H9 (cell line): ENCODE measurements at regions not wholly inside any gene's neighbourhood (a gene's known extent, or its start where the extent isn't known, plus 50 kb on each side); places are given as distances from the start of the nearest gene placed in this dataset.

Experiments used
- DNase-seq: peaks from one replicate; pipeline ENCODE4 v3.0.0-alpha.2; 2017
- H2AFZ ChIP-seq: one replicate; pipeline ENCODE4 v1.6.1; 2013; ENCODE audit warnings: mild to moderate bottlenecking, low read length, control low read depth, moderate library complexity
- H2AK5ac ChIP-seq: 2 replicates; pipeline ENCODE4 v1.6.1; 2013; ENCODE audit warnings: low read length, control low read depth, mixed read lengths; ENCODE audit not compliant: insufficient read length
- H2BK120ac ChIP-seq: one replicate; pipeline ENCODE4 v1.6.1; 2013; ENCODE audit warnings: low read depth, mild to moderate bottlenecking, low read length, control low read depth, inconsistent platforms; ENCODE audit not compliant: poor library complexity, severe bottlenecking
- H2BK12ac ChIP-seq: 2 replicates; pipeline ENCODE4 v1.6.1; 2013; ENCODE audit warnings: low read length, control low read depth, mixed read lengths, low read depth; ENCODE audit not compliant: insufficient read length
- H2BK15ac ChIP-seq: 2 replicates; pipeline ENCODE4 v1.6.1; 2013; ENCODE audit warnings: low read depth, low read length, control low read depth
- H2BK20ac ChIP-seq: one replicate; pipeline ENCODE4 v1.6.1; 2013; ENCODE audit warnings: low read depth, mild to moderate bottlenecking, low read length, control low read depth, inconsistent platforms; ENCODE audit not compliant: poor library complexity, severe bottlenecking
- H2BK5ac ChIP-seq: 2 replicates; pipeline ENCODE4 v1.6.1; 2013; ENCODE audit warnings: low read length, control low read depth, mixed read lengths; ENCODE audit not compliant: insufficient read length
- H3K14ac ChIP-seq: 2 replicates; pipeline ENCODE4 v1.6.1; 2013; ENCODE audit warnings: low read length, control low read depth; ENCODE audit not compliant: insufficient read depth
- H3K18ac ChIP-seq: 2 replicates; pipeline ENCODE4 v1.6.1; 2013; ENCODE audit warnings: low read depth, mild to moderate bottlenecking, mixed read lengths, low read length, control low read depth; ENCODE audit not compliant: insufficient read length
- H3K23ac ChIP-seq: 2 replicates; pipeline ENCODE4 v1.6.1; 2013; ENCODE audit warnings: low read length, control low read depth, mixed read lengths, low read depth; ENCODE audit not compliant: insufficient read length
- H3K23me2 ChIP-seq: 2 replicates; pipeline ENCODE4 v1.6.1; 2013; ENCODE audit warnings: low read depth, mild to moderate bottlenecking, mixed read lengths, low read length, control low read depth; ENCODE audit not compliant: insufficient read length, poor library complexity, severe bottlenecking
- H3K27ac ChIP-seq: 2 replicates; pipeline ENCODE4 v1.5.1; 2013; ENCODE audit warnings: low read length, control low read depth, mixed read lengths, low read depth; ENCODE audit not compliant: insufficient read length
- H3K27me3 ChIP-seq: 2 replicates; pipeline ENCODE4 v1.6.1; 2013; ENCODE audit warnings: low read length, control low read depth, inconsistent platforms; ENCODE audit not compliant: insufficient read depth
- H3K4ac ChIP-seq: 2 replicates; pipeline ENCODE4 v1.6.1; 2013; ENCODE audit warnings: low read depth, mild to moderate bottlenecking, control low read depth, inconsistent platforms, low read length, moderate library complexity
- H3K4me1 ChIP-seq: 2 replicates; pipeline ENCODE4 v1.6.1; 2013; ENCODE audit warnings: low read length, control low read depth, inconsistent platforms; ENCODE audit not compliant: insufficient read depth
- H3K4me2 ChIP-seq: 2 replicates; pipeline ENCODE4 v1.6.1; 2013; ENCODE audit warnings: low read length, control low read depth, mixed read lengths; ENCODE audit not compliant: insufficient read length, insufficient read depth
- H3K56ac ChIP-seq: 2 replicates; pipeline ENCODE4 v1.6.1; 2013; ENCODE audit warnings: low read depth, mild to moderate bottlenecking, mixed read lengths, low read length, control low read depth; ENCODE audit not compliant: insufficient read length
- H3K79me1 ChIP-seq: 2 replicates; pipeline ENCODE4 v1.6.1; 2013; ENCODE audit warnings: low read depth, mild to moderate bottlenecking, moderate library complexity, low read length, control low read depth, inconsistent platforms; ENCODE audit not compliant: insufficient read depth, poor library complexity, severe bottlenecking
- H3K79me2 ChIP-seq: 2 replicates; pipeline ENCODE4 v1.6.1; 2013; ENCODE audit warnings: low read length, control low read depth, inconsistent platforms; ENCODE audit not compliant: insufficient read depth
- H3K9ac ChIP-seq: 2 replicates; pipeline ENCODE4 v1.6.1; 2013; ENCODE audit warnings: low read length, control low read depth, mixed read lengths; ENCODE audit not compliant: insufficient read length; ENCODE audit errors: extremely low read depth
- H3K9me3 ChIP-seq: one replicate; pipeline ENCODE4 v1.6.1; 2013; ENCODE audit warnings: low read depth, low read length, inconsistent platforms; ENCODE audit not compliant: control insufficient read depth
- H3T11ph ChIP-seq: one replicate; pipeline ENCODE4 v1.6.1; 2013; ENCODE audit warnings: mild to moderate bottlenecking, low read length, control low read depth, inconsistent platforms
- H4K20me1 ChIP-seq: one replicate; pipeline ENCODE4 v1.6.1; 2013; ENCODE audit not compliant: control insufficient read depth, insufficient read length, insufficient read depth
- H4K5ac ChIP-seq: 2 replicates; pipeline ENCODE4 v1.6.1; 2013; ENCODE audit warnings: low read depth, mild to moderate bottlenecking, mixed read lengths, low read length, control low read depth; ENCODE audit not compliant: insufficient read length
- H4K8ac ChIP-seq: replicated peaks from 2 replicates; pipeline ENCODE4 v1.6.1; 2013; ENCODE audit warnings: low read length, control low read depth, mixed read lengths, low read depth; ENCODE audit not compliant: insufficient read length
- H4K91ac ChIP-seq: 2 replicates; pipeline ENCODE4 v1.6.1; 2013; ENCODE audit warnings: low read depth, mild to moderate bottlenecking, moderate library complexity, mixed read lengths, low read length, control low read depth; ENCODE audit not compliant: insufficient read length
- H3K27ac Mint-ChIP-seq, 3 experiments: 2 replicates in 2 of 3; 3 replicates in 1 of 3; pipeline ENCODE4 v1.8.0; 2020 to 2021; ENCODE audit warnings: mixed read lengths in 3 of 3, mild to moderate bottlenecking in 1 of 3, moderate library complexity in 1 of 3
- H3K27me3 Mint-ChIP-seq: 2 replicates; pipeline ENCODE4 v1.8.0; 2021; ENCODE audit warnings: low read depth, mild to moderate bottlenecking, moderate library complexity, mixed read lengths
- H3K36me3 Mint-ChIP-seq, 3 experiments: 2 replicates in 2 of 3; 3 replicates in 1 of 3; pipeline ENCODE4 v1.8.0; 2020 to 2021; ENCODE audit warnings: low read depth in 3 of 3, mixed read lengths in 3 of 3; ENCODE audit not compliant: insufficient read depth in 1 of 3
- H3K4me1 Mint-ChIP-seq, 2 experiments: 2 replicates each; pipeline ENCODE4 v1.8.0; 2020; ENCODE audit warnings: mixed read lengths in 2 of 2
- H3K4me3 Mint-ChIP-seq, 2 experiments: 2 replicates in 1 of 2; 3 replicates in 1 of 2; pipeline ENCODE4 v1.8.0; 2020 to 2021; ENCODE audit warnings: mild to moderate bottlenecking in 2 of 2, mixed read lengths in 2 of 2, moderate library complexity in 1 of 2
- H3K9me3 Mint-ChIP-seq, 2 experiments: 2 replicates in 1 of 2; 3 replicates in 1 of 2; pipeline ENCODE4 v1.8.0; 2020; ENCODE audit warnings: mild to moderate bottlenecking in 2 of 2, mixed read lengths in 2 of 2, moderate library complexity in 1 of 2
- CTCF ChIP-seq: fragments of 200-600 bp; sonication (generic); conservative IDR thresholded peaks from 3 replicates; pipeline ENCODE4 v1.8.0; 2021; ENCODE audit warnings: antibody characterized with exemption, mild to moderate bottlenecking

- Mint-ChIP-seq H3K9me3 (peaks cover 5 to 6% of the 10 kb centered on the region in 2 experiments; a peak in 4 of 5 replicates), H3K4me1 (peaks cover 3% of the 10 kb centered on the region in 2 experiments; a peak in 1 of 4 replicates)
- no peak overlapping the region for H3K23ac ChIP-seq
These were observed 151.8 kb upstream of the HNMT start for GRCh38 chr2:137812517-137812916.

More at GRCh38 chr2:137812517-137812916, 151.8 kb upstream of the HNMT start:
- Histone ChIP-seq H3K23me2 (no peaks in the 10 kb centered on the region), H3K4me1 (no peaks in the 10 kb centered on the region), H4K91ac (no peak overlapping the region), H3K79me1 (no peaks in the 10 kb centered on the region), H3K9me3 (no peaks in the 10 kb centered on the region), H2BK120ac (no peak overlapping the region), H3K79me2 (no peaks in the 10 kb centered on the region), H3K27me3 (no peaks in the 10 kb centered on the region), H3K56ac (no peak overlapping the region), H3K4me2 (no peak overlapping the region), H3T11ph (no peak overlapping the region), H2BK15ac (no peak overlapping the region), H4K20me1 (no peaks in the 10 kb centered on the region), H4K5ac (no peak overlapping the region), H3K18ac (no peak overlapping the region), H3K4ac (no peak overlapping the region), H3K27ac (no peak overlapping the region), H2BK12ac (no peak overlapping the region), H2AK5ac (no peak overlapping the region), H2BK20ac (no peak overlapping the region), H3K9ac (no peak overlapping the region), H3K14ac (no peak overlapping the region), H2AFZ (no peak overlapping the region), H4K8ac (no peak overlapping the region), H2BK5ac (no peak overlapping the region)
- DNase-seq, result no peak
- H3K27me3 Mint-ChIP-seq, result no peaks in the 10 kb centered on the region
- no peak overlapping the region for H3K4me3 Mint-ChIP-seq
- H3K36me3 Mint-ChIP-seq, result peaks cover 0 to 6% (median 0%) of the 10 kb centered on the region in 3 experiments; a peak in 3 of 7 replicates
- TF ChIP-seq CTCF, result no peak
- no peak overlapping the region for H3K27ac Mint-ChIP-seq
